ENCODE measurements at regions not wholly inside any gene's neighbourhood (a gene's known extent, or its start where the extent isn't known, plus 50 kb on each side); places are given as distances from the start of the nearest gene placed in this dataset.

- Histone ChIP-seq H3K27ac (ENCODE audit: low read length) (no peak overlapping the region), H3K9ac (ENCODE audit: low read depth, low read length) (no peak overlapping the region), H3K9me3 (ENCODE audit: insufficient read depth, low read depth, low read length) (no peaks in the 10 kb centered on the region), H3K36me3 (ENCODE audit: insufficient read depth, low read depth, low read length) (no peaks in the 10 kb centered on the region), H3K4me1 (ENCODE audit: insufficient read depth, low read length) (no peaks in the 10 kb centered on the region), H3K4me3 (ENCODE audit: low read length) (no peak overlapping the region), H3K27me3 (ENCODE audit: insufficient read depth, low read length) (no peaks in the 10 kb centered on the region; the same call in 1 of the 2 replicates)
These were observed 229.8 kb upstream of the LDB2 start for GRCh38 chr4:17128268-17128667.

GRCh38 chr4:17126321-17126966 is 228.0 kb upstream of the LDB2 start:
- Histone ChIP-seq H3K27ac (ENCODE audit: low read length) (no peak overlapping the region), H3K9ac (ENCODE audit: low read depth, low read length) (no peak overlapping the region), H3K27me3 (ENCODE audit: insufficient read depth, low read length) (no peaks in the 10 kb centered on the region; the same call in 1 of the 2 replicates), H3K9me3 (ENCODE audit: insufficient read depth, low read depth, low read length) (no peaks in the 10 kb centered on the region), H3K4me1 (ENCODE audit: insufficient read depth, low read length) (no peaks in the 10 kb centered on the region), H3K4me3 (ENCODE audit: low read length) (no peak overlapping the region), H3K36me3 (ENCODE audit: insufficient read depth, low read depth, low read length) (no peaks in the 10 kb centered on the region)

- Histone ChIP-seq H3K4me1 (ENCODE audit: insufficient read depth, low read length) (no peaks in the 10 kb centered on the region), H3K4me3 (ENCODE audit: low read length) (no peak overlapping the region), H3K27me3 (ENCODE audit: insufficient read depth, low read length) (no peaks in the 10 kb centered on the region; the same call in 1 of the 2 replicates), H3K9ac (ENCODE audit: low read depth, low read length) (no peak overlapping the region), H3K36me3 (ENCODE audit: insufficient read depth, low read depth, low read length) (no peaks in the 10 kb centered on the region), H3K27ac (ENCODE audit: low read length) (no peak overlapping the region), H3K9me3 (ENCODE audit: insufficient read depth, low read depth, low read length) (peaks cover 6% of the 10 kb centered on the region)
These were observed 226.3 kb upstream of the LDB2 start for GRCh38 chr4:17124767-17125166.

GRCh38 chr4:17120761-17121160 is 222.3 kb upstream of the LDB2 start:
- Histone ChIP-seq H3K36me3 (ENCODE audit: insufficient read depth, low read depth, low read length) (no peaks in the 10 kb centered on the region), H3K27me3 (ENCODE audit: insufficient read depth, low read length) (no peaks in the 10 kb centered on the region), H3K4me3 (ENCODE audit: low read length) (no peak overlapping the region), H3K4me1 (ENCODE audit: insufficient read depth, low read length) (no peaks in the 10 kb centered on the region), H3K9me3 (ENCODE audit: insufficient read depth, low read depth, low read length) (peaks cover 6% of the 10 kb centered on the region), H3K9ac (ENCODE audit: low read depth, low read length) (no peak overlapping the region), H3K27ac (ENCODE audit: low read length) (no peak overlapping the region)

GRCh38 chr4:17117746-17118145 is 219.3 kb upstream of the LDB2 start:
- Histone ChIP-seq H3K4me3 (ENCODE audit: low read length) (no peak overlapping the region), H3K27me3 (ENCODE audit: insufficient read depth, low read length) (no peaks in the 10 kb centered on the region), H3K27ac (ENCODE audit: low read length) (no peak overlapping the region), H3K9me3 (ENCODE audit: insufficient read depth, low read depth, low read length) (peaks cover 6% of the 10 kb centered on the region), H3K4me1 (ENCODE audit: insufficient read depth, low read length) (no peaks in the 10 kb centered on the region), H3K36me3 (ENCODE audit: insufficient read depth, low read depth, low read length) (no peaks in the 10 kb centered on the region), H3K9ac (ENCODE audit: low read depth, low read length) (no peak overlapping the region)

- H3K9ac ChIP-seq (ENCODE audit: low read depth, low read length), result no peak overlapping the region
- H3K4me3 ChIP-seq (ENCODE audit: low read length), result no peak overlapping the region
- H3K4me1 ChIP-seq (ENCODE audit: insufficient read depth, low read length), result no peaks in the 10 kb centered on the region
- no peaks in the 10 kb centered on the region for H3K36me3 ChIP-seq (ENCODE audit: insufficient read depth, low read depth, low read length)
- no peak overlapping the region for H3K27ac ChIP-seq (ENCODE audit: low read length)
- peaks cover 2% of the 10 kb centered on the region; the same call in 1 of the 2 replicates for H3K9me3 ChIP-seq (ENCODE audit: insufficient read depth, low read depth, low read length)
- H3K27me3 ChIP-seq (ENCODE audit: insufficient read depth, low read length), result no peaks in the 10 kb centered on the region
These were observed 217.1 kb upstream of the LDB2 start for GRCh38 chr4:17115583-17115982.

GRCh38 chr4:17112292-17112659 is 213.8 kb upstream of the LDB2 start:
- Histone ChIP-seq H3K27ac (ENCODE audit: low read length) (no peak overlapping the region), H3K9me3 (ENCODE audit: insufficient read depth, low read depth, low read length) (no peaks in the 10 kb centered on the region), H3K27me3 (ENCODE audit: insufficient read depth, low read length) (no peaks in the 10 kb centered on the region), H3K4me3 (ENCODE audit: low read length) (no peak overlapping the region), H3K36me3 (ENCODE audit: insufficient read depth, low read depth, low read length) (no peaks in the 10 kb centered on the region), H3K9ac (ENCODE audit: low read depth, low read length) (no peak overlapping the region), H3K4me1 (ENCODE audit: insufficient read depth, low read length) (no peaks in the 10 kb centered on the region)

- no peaks in the 10 kb centered on the region for H3K27me3 ChIP-seq (ENCODE audit: insufficient read depth, low read length)
- H3K4me1 ChIP-seq (ENCODE audit: insufficient read depth, low read length), result no peaks in the 10 kb centered on the region
- no peaks in the 10 kb centered on the region for H3K9me3 ChIP-seq (ENCODE audit: insufficient read depth, low read depth, low read length)
- no peak overlapping the region for H3K4me3 ChIP-seq (ENCODE audit: low read length)
- no peak overlapping the region for H3K9ac ChIP-seq (ENCODE audit: low read depth, low read length)
- H3K36me3 ChIP-seq (ENCODE audit: insufficient read depth, low read depth, low read length), result no peaks in the 10 kb centered on the region
- H3K27ac ChIP-seq (ENCODE audit: low read length), result no peak overlapping the region
These were observed 210.7 kb upstream of the LDB2 start for GRCh38 chr4:17109126-17109525.

- no peaks in the 10 kb centered on the region for H3K27me3 ChIP-seq (ENCODE audit: insufficient read depth, low read length)
- H3K9me3 ChIP-seq (ENCODE audit: insufficient read depth, low read depth, low read length), result no peaks in the 10 kb centered on the region
- no peak overlapping the region for H3K27ac ChIP-seq (ENCODE audit: low read length)
- H3K36me3 ChIP-seq (ENCODE audit: insufficient read depth, low read depth, low read length), result no peaks in the 10 kb centered on the region
- H3K4me3 ChIP-seq (ENCODE audit: low read length), result no peak overlapping the region
- no peaks in the 10 kb centered on the region for H3K4me1 ChIP-seq (ENCODE audit: insufficient read depth, low read length)
- H3K9ac ChIP-seq (ENCODE audit: low read depth, low read length), result no peak overlapping the region
These were observed 204.8 kb upstream of the LDB2 start for GRCh38 chr4:17103231-17103630.

GRCh38 chr4:17098996-17099395 is 200.6 kb upstream of the LDB2 start:
- H3K9me3 ChIP-seq (ENCODE audit: insufficient read depth, low read depth, low read length), result no peaks in the 10 kb centered on the region
- H3K4me3 ChIP-seq (ENCODE audit: low read length), result no peak overlapping the region
- no peaks in the 10 kb centered on the region for H3K36me3 ChIP-seq (ENCODE audit: insufficient read depth, low read depth, low read length)
- H3K4me1 ChIP-seq (ENCODE audit: insufficient read depth, low read length), result peaks cover 8% of the 10 kb centered on the region; the same call in 1 of the 2 replicates
- H3K27ac ChIP-seq (ENCODE audit: low read length), result no peak overlapping the region
- no peaks in the 10 kb centered on the region for H3K27me3 ChIP-seq (ENCODE audit: insufficient read depth, low read length)
- no peak overlapping the region for H3K9ac ChIP-seq (ENCODE audit: low read depth, low read length)

- no peak overlapping the region for H3K4me3 ChIP-seq (ENCODE audit: low read length)
- H3K36me3 ChIP-seq (ENCODE audit: insufficient read depth, low read depth, low read length), result no peaks in the 10 kb centered on the region
- no peak overlapping the region for H3K9ac ChIP-seq (ENCODE audit: low read depth, low read length)
- H3K27me3 ChIP-seq (ENCODE audit: insufficient read depth, low read length), result no peaks in the 10 kb centered on the region
- H3K27ac ChIP-seq (ENCODE audit: low read length), result no peak overlapping the region
- peaks cover 8% of the 10 kb centered on the region; the same call in 1 of the 2 replicates for H3K4me1 ChIP-seq (ENCODE audit: insufficient read depth, low read length)
- no peaks in the 10 kb centered on the region for H3K9me3 ChIP-seq (ENCODE audit: insufficient read depth, low read depth, low read length)
These were observed 200.0 kb upstream of the LDB2 start for GRCh38 chr4:17098401-17098800.

- Histone ChIP-seq H3K9ac (ENCODE audit: low read depth, low read length) (no peak overlapping the region), H3K4me3 (ENCODE audit: low read length) (no peak overlapping the region), H3K27me3 (ENCODE audit: insufficient read depth, low read length) (no peaks in the 10 kb centered on the region), H3K4me1 (ENCODE audit: insufficient read depth, low read length) (peaks cover 8% of the 10 kb centered on the region; the same call in 1 of the 2 replicates), H3K27ac (ENCODE audit: low read length) (no peak overlapping the region), H3K9me3 (ENCODE audit: insufficient read depth, low read depth, low read length) (no peaks in the 10 kb centered on the region), H3K36me3 (ENCODE audit: insufficient read depth, low read depth, low read length) (no peaks in the 10 kb centered on the region)
These were observed 198.9 kb upstream of the LDB2 start for GRCh38 chr4:17097362-17097761.

All from iPS-20b (cell line).